A673 (cell line): ENCODE measurements at regions not wholly inside any gene's neighbourhood (a gene's known extent, or its start where the extent isn't known, plus 50 kb on each side); places are given as distances from the start of the nearest gene placed in this dataset.

Experiments
- BruUV-seq: library from RNA; stranded (reverse); fragments of 400-500 nt; replicated peaks from 2 replicates; lab custom pipeline; 2021; lab: Mats Ljungman, UMichigan
- CTCF ChIA-PET: fragments of 300-600 bp; sonication (Branson Sonifier 250); formaldehyde crosslinking; loops from one replicate; lab custom pipeline; 2022; ENCODE audit warnings: antibody characterized with exemption; lab: Charles Lee
- POLR2A ChIA-PET: fragments of 300-600 bp; sonication (Branson Sonifier 250); formaldehyde crosslinking; loops from one replicate; lab custom pipeline; 2022; ENCODE audit warnings: antibody characterized with exemption; ENCODE audit not compliant: low non-redundant PET; lab: Charles Lee
- DNase-seq: peaks from one replicate; pipeline ENCODE4 v3.0.0-alpha.2; 2015; ENCODE audit warnings: low spot score
- H3K27ac ChIP-seq: fragments of 200-600 bp; sonication (generic); 2 replicates; pipeline ENCODE4 v1.5.1; 2016; ENCODE audit warnings: mixed run types, low read depth, mild to moderate bottlenecking, mixed read lengths, antibody characterized with exemption, low read length; ENCODE audit not compliant: poor library complexity, severe bottlenecking
- H3K27me3 ChIP-seq: fragments of 200-600 bp; sonication (generic); replicated peaks from 2 replicates; pipeline ENCODE4 v1.6.1; 2017; ENCODE audit warnings: mixed run types, low read depth, mild to moderate bottlenecking, mixed read lengths, antibody characterized with exemption, low read length; ENCODE audit not compliant: insufficient read depth, poor library complexity
- H3K36me3 ChIP-seq: fragments of 200-600 bp; sonication (generic); 2 replicates; pipeline ENCODE4 v1.6.1; 2016; ENCODE audit warnings: mixed run types, mild to moderate bottlenecking, mixed read lengths, antibody characterized with exemption, low read length; ENCODE audit not compliant: insufficient read depth, poor library complexity, severe bottlenecking
- H3K4me1 ChIP-seq: fragments of 200-600 bp; sonication (generic); 2 replicates; pipeline ENCODE4 v1.6.1; 2017; ENCODE audit warnings: mixed run types, mild to moderate bottlenecking, mixed read lengths, antibody characterized with exemption, low read length; ENCODE audit not compliant: insufficient read depth, poor library complexity, severe bottlenecking
- H3K4me3 ChIP-seq: fragments of 200-600 bp; sonication (generic); 2 replicates; pipeline ENCODE4 v1.5.1; 2016; ENCODE audit warnings: low read depth, mixed run types, mild to moderate bottlenecking, mixed read lengths, low read length; ENCODE audit not compliant: poor library complexity, severe bottlenecking
- H3K9me3 ChIP-seq: fragments of 200-600 bp; sonication (generic); 2 replicates; pipeline ENCODE4 v1.6.1; 2016; ENCODE audit warnings: mixed run types, low read depth, mild to moderate bottlenecking, mixed read lengths, antibody characterized with exemption, low read length; ENCODE audit not compliant: poor library complexity, severe bottlenecking
- EZH2 ChIP-seq: fragments of 200-600 bp; sonication (generic); IDR thresholded peaks from 2 replicates; pipeline ENCODE4 v1.6.1; 2017; ENCODE audit warnings: borderline replicate concordance, low read depth, mild to moderate bottlenecking, mixed read lengths, antibody characterized with exemption, low read length; ENCODE audit not compliant: poor library complexity, severe bottlenecking
- intact Hi-C: fragments of 100-400 bp; cut with micrococcal nuclease; formaldehyde crosslinking; loops from one replicate; pipeline ENCODE4 v1.10.0; 2022; ENCODE audit not compliant: unreplicated experiment
- TF ChIP-seq, protein P1 (sequence below): fragments of 300-800, 200-600 bp; sonication (generic); conservative IDR thresholded peaks from 2 replicates; pipeline ENCODE4 v1.5.1; 2017; ENCODE audit warnings: low read depth, mild to moderate bottlenecking, antibody characterized with exemption, low read length, moderate library complexity, mixed read lengths

DNA sequence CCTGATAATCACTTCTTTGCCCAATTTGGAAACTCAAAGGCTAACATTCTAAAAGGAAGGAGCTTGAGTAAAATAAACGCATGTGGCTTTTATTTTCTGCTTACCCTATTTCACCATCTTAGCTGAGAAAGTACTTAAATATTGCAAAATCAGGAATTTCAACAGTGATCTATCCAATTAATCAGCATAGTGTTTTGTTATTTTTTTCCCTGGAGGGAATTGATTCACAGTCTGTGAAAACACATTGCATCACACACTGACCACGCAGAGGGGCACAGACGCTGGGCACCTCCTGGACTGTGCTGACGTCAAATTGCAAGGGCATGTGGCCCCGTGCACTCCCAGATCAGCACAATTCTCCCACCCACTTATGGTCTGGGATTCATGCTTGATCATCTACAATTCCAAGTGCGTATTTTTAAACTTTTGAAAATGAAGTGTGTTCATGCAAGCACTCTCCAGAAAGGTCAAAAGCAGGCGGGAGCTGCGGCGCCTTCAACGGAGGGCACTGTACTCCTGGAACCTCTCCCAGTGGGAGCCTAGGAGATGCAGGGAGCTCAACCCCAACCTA is 320.6 kb upstream of the PPARGC1A start:
- Histone ChIP-seq H3K36me3 (no peaks in the 10 kb centered on the region), H3K9me3 (no peaks in the 10 kb centered on the region), H3K27me3 (peaks cover 4% of the 10 kb centered on the region), H3K27ac (no peak overlapping the region), H3K4me3 (no peak overlapping the region), H3K4me1 (no peaks in the 10 kb centered on the region)
- CTCF ChIA-PET = no interaction called here
- DNase-seq = no peak
- intact Hi-C loops = no loop called here
- TF ChIP-seq, protein P1, sequence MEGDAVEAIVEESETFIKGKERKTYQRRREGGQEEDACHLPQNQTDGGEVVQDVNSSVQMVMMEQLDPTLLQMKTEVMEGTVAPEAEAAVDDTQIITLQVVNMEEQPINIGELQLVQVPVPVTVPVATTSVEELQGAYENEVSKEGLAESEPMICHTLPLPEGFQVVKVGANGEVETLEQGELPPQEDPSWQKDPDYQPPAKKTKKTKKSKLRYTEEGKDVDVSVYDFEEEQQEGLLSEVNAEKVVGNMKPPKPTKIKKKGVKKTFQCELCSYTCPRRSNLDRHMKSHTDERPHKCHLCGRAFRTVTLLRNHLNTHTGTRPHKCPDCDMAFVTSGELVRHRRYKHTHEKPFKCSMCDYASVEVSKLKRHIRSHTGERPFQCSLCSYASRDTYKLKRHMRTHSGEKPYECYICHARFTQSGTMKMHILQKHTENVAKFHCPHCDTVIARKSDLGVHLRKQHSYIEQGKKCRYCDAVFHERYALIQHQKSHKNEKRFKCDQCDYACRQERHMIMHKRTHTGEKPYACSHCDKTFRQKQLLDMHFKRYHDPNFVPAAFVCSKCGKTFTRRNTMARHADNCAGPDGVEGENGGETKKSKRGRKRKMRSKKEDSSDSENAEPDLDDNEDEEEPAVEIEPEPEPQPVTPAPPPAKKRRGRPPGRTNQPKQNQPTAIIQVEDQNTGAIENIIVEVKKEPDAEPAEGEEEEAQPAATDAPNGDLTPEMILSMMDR = no peak
- BruUV-seq = no TSS peak
- POLR2A ChIA-PET = no interaction called here

GRCh38 chr4:24209906-24210305 is 320.1 kb upstream of the PPARGC1A start:
- H3K27ac ChIP-seq = no peak overlapping the region
- BruUV-seq = no TSS peak
- intact Hi-C loops = no loop called here
- no peaks in the 10 kb centered on the region for H3K4me1 ChIP-seq
- H3K36me3 ChIP-seq = no peaks in the 10 kb centered on the region
- ChIA-PET POLR2A (no interaction called here), CTCF (no interaction called here)
- H3K27me3 ChIP-seq = peaks cover 4% of the 10 kb centered on the region
- TF ChIP-seq, protein P1 = no peak
- no peak for TF ChIP-seq EZH2
- no peak for DNase-seq
- H3K9me3 ChIP-seq = no peaks in the 10 kb centered on the region
- no peak overlapping the region for H3K4me3 ChIP-seq

- POLR2A ChIA-PET = no interaction called here
- Histone ChIP-seq H3K4me1 (no peaks in the 10 kb centered on the region), H3K4me3 (no peak overlapping the region), H3K9me3 (no peaks in the 10 kb centered on the region), H3K27ac (no peak overlapping the region), H3K36me3 (no peaks in the 10 kb centered on the region), H3K27me3 (peaks cover 4% of the 10 kb centered on the region)
- BruUV-seq = no TSS peak
- CTCF ChIA-PET = no interaction called here
- intact Hi-C loops = no loop called here
- no peak for DNase-seq
- TF ChIP-seq EZH2 = no peak
- TF ChIP-seq, protein P1 = no peak
Measured at GRCh38 chr4:24209131-24209530, 319.3 kb upstream of the PPARGC1A start.
